Colonic mucosa (tissue), 4 donors: ENCODE measurements at regions not wholly inside any gene's neighbourhood (a gene's known extent, or its start where the extent isn't known, plus 50 kb on each side); places are given as distances from the start of the nearest gene placed in this dataset.
A peak's percentile ranks its signal among the peaks of the same experiment; 100 is the strongest.

Experiments
- DNase-seq: peaks from one replicate; pipeline ENCODE4 v3.0.0-alpha.2; 2020
- H3K27ac ChIP-seq: fragments of 200-600 bp; one replicate; pipeline ENCODE4 v1.8.0; 2021
- H3K27me3 ChIP-seq: fragments of 200-600 bp; one replicate; pipeline ENCODE4 v1.8.0; 2021
- H3K36me3 ChIP-seq: fragments of 200-600 bp; one replicate; pipeline ENCODE4 v1.8.0; 2021
- H3K4me1 ChIP-seq: fragments of 200-600 bp; one replicate; pipeline ENCODE4 v1.8.0; 2021; ENCODE audit warnings: mild to moderate bottlenecking
- H3K4me3 ChIP-seq: fragments of 200-600 bp; one replicate; pipeline ENCODE4 v1.8.0; 2021
- H3K9ac ChIP-seq, 2 donors: one replicate each; pipeline ENCODE4 v1.7.0; 2013; ENCODE audit warnings: control low read depth in 2 of 2, low read depth in 2 of 2, low read length in 2 of 2
- H3K9me3 ChIP-seq: fragments of 200-600 bp; one replicate; pipeline ENCODE4 v1.8.0; 2021
- CTCF ChIP-seq: fragments of 200-600 bp; IDR thresholded peaks from one replicate; pipeline ENCODE4 v1.8.0; 2022; ENCODE audit warnings: antibody characterized with exemption, mild to moderate bottlenecking
- intact Hi-C: fragments of 100-400 bp; cut with DNase I; formaldehyde crosslinking; loops from one replicate; pipeline ENCODE4 v1.14.1; 2022
- donor health status: healthy.
- donor health status: DM: no; HTN: no; CAD: no.
- donor health status: DM: no; HTN: no; CAD: no.

GRCh38 chr2:71787476-71788185 is 334.3 kb downstream of the DYSF start:
- TF ChIP-seq CTCF: no peak
- Histone ChIP-seq H3K9me3 (no peaks in the 10 kb centered on the region), H3K27me3 (no peaks in the 10 kb centered on the region), H3K4me3 (no peak overlapping the region), H3K9ac (no peak overlapping the region), H3K36me3 (no peaks in the 10 kb centered on the region), H3K4me1 (no peaks in the 10 kb centered on the region), H3K27ac (no peak overlapping the region)
- intact Hi-C loops: no loop called here
- peak; percentile 7 for DNase-seq

- Histone ChIP-seq H3K27ac (no peak overlapping the region), H3K9ac (no peak overlapping the region), H3K4me1 (no peaks in the 10 kb centered on the region), H3K4me3 (no peak overlapping the region), H3K27me3 (no peaks in the 10 kb centered on the region), H3K9me3 (no peaks in the 10 kb centered on the region), H3K36me3 (no peaks in the 10 kb centered on the region)
- peak; percentile 8 for DNase-seq
- intact Hi-C loops: no loop called here
- no peak for TF ChIP-seq CTCF
These were observed 333.7 kb downstream of the DYSF start for GRCh38 chr2:71787108-71787415.

DNA sequence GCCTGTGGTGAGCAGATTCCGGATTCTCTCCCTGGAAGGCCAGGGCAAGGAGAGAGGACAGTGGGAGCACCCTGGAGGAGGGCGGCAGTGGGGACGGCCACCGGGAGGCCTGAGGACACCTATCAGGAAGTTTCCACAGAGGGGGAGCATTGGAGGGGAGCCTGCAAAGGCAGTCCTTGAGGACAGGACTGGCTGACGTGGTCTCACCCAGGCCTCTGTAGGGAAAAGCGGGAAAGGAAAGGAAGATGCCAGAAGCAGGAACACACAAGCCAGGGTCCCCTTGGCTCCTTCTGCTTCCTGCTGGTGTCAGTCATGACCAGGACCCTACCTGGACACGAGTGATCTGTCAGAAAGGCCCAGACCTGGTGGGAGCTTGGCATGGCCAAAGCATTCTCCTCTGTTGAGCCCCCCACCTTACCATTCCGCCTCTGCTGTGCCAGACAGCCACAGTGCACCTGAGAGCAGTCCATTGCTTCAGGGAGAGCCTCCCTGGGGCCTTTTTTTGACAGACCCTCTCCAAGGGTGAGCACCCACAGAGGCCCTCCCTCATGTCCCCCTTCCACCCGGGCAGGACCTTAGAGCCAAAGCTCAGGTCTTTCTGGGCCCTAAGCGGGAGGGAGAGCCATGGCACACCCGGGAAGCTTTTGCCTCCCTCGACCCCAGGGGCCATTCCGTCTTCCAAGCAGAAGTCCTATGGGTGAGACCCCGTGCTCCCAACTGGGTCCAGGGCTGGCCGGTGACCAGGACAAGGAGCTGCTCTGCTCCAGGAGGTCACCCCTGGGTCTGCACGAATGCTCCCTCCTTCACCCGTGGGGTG is 333.1 kb downstream of the DYSF start:
- H3K36me3 ChIP-seq: no peaks in the 10 kb centered on the region
- H3K27ac ChIP-seq: no peak overlapping the region
- intact Hi-C loops: no loop called here
- H3K9me3 ChIP-seq: no peaks in the 10 kb centered on the region
- DNase-seq: peak; percentile 10
- H3K27me3 ChIP-seq: no peaks in the 10 kb centered on the region
- TF ChIP-seq CTCF: no peak
- H3K4me3 ChIP-seq: no peak overlapping the region
- H3K4me1 ChIP-seq: no peaks in the 10 kb centered on the region
- H3K9ac ChIP-seq: no peak overlapping the region

DNA sequence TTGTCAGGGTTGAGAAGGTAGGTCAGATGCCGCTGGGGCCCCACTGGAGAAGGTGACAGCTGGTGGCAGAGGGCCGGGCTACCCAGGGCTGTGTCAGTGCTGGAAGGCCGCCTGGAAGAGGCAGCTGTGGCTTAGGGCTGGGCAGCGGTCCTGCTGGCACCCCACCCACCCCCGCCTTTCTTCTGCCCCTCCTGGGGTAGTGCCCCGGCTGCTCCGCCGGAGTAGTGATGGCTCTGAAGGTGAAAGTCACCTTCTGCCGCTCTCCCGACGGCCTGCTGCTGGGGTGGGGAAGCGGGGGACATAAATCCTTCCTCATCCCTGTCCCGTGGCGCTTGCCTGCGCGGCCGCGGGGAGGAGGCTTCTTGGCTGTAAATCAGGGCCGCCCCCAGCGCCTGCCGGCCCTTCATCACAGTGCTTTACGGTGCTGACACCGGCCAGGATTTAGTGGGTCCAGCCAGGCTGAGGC is 332.2 kb downstream of the DYSF start:
- DNase-seq: peak; percentile 16
- intact Hi-C loops: no loop called here
- no peaks in the 10 kb centered on the region for H3K9me3 ChIP-seq
- no peak overlapping the region for H3K9ac ChIP-seq
- H3K4me1 ChIP-seq: no peaks in the 10 kb centered on the region
- TF ChIP-seq CTCF: no peak
- no peak overlapping the region for H3K27ac ChIP-seq
- H3K4me3 ChIP-seq: no peak overlapping the region
- no peaks in the 10 kb centered on the region for H3K27me3 ChIP-seq
- no peaks in the 10 kb centered on the region for H3K36me3 ChIP-seq

GRCh38 chr2:71784734-71785511 is 331.6 kb downstream of the DYSF start:
- no peak for TF ChIP-seq CTCF
- Histone ChIP-seq H3K9ac (no peak overlapping the region), H3K27ac (no peak overlapping the region), H3K27me3 (no peaks in the 10 kb centered on the region), H3K4me1 (no peaks in the 10 kb centered on the region), H3K9me3 (no peaks in the 10 kb centered on the region), H3K36me3 (no peaks in the 10 kb centered on the region), H3K4me3 (no peak overlapping the region)
- intact Hi-C loops: no loop called here
- peak; percentile 23 for DNase-seq
